GM19238 (cell line): ENCODE measurements at regions not wholly inside any gene's neighbourhood (a gene's known extent, or its start where the extent isn't known, plus 50 kb on each side); places are given as distances from the start of the nearest gene placed in this dataset.
A peak's percentile ranks its signal among the peaks of the same experiment; 100 is the strongest.

Experiments
- DNase-seq: peaks from one replicate; pipeline ENCODE4 v3.0.0; 2011; ENCODE audit warnings: low spot score; ENCODE audit not compliant: insufficient read length

DNA sequence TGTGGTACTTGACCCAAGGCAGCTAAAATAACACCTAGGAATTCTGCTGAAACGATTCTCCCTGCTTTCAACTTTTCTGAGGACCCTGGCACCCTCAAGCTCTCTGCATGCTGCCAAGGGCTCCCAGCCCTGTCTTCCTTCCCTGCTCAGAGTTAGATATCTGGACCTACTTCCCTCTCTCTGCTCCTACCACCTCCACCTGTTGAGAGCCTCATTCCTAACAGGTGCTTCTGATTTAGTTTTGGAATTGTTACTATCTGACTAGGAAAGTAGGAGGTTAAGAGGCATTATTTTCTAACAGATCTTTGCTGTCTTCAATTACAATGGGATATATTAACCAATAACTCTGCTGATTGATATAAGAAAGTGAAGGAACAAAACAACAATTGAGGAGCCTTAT lies 253.8 kb downstream of the FZD1 start:
- DNase-seq, result no peak

DNA sequence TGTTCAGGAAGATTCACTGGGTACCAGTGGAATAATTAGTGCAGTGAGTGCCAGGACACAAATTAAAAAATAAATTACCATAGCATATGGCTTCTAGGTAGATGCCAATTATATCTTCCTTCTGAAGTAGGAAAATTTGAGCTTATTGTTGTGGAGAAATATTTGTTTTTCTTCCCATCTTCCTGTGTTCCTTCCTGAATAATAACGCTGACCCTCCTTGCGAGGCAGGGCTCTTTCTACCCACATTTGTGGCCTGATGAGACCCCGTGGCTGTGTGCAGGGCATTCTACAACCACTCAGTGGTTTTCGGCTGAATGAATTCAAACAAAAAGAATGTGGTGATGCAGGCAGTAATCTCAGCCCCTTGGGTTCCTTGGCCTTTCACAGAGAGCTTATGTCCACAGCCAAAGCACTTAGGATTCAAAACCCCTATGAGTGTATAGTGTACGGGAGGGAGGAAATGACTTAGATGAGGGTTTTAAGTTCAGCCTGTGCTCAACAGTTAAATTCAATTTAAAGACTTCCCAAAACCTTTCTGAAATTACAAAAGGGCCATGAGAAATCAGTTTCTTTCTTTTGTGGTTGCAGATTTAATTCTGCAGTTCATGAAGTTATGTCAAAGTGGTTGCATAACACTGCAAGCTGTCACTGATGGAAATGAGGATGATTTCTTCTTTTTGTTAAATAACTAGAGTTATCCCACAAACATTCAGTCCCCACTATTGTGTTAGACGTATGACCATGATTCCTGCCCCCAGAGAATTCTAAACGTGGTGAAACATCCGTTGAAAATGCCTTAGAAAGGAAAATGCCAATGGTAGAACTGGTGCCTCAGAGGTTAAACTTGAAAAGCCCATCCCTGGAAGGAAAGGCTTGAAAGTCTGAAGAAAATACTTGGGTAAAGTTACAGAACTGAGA lies 255.3 kb downstream of the FZD1 start:
- DNase-seq, result no peak

DNA sequence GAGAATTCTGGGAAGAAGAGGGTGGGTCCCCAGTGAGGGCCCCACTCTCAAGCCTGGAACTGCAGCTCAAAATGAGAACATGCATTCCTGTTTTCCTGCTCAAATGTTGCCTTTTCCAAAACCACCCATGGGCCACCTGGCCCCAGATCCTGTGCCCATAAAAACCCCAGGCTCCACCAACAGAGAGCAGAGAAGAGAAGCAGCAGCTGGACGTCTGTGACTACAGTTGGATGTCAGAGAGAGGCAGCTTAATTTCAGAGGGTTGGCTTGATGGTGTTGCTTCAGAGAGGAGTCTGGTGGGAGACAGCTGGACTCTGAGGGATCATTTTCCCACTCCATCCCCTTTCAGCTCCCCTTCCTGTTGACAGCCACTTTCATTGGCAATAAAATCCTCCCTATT lies 256.4 kb downstream of the FZD1 start:
- no peak for DNase-seq

DNA sequence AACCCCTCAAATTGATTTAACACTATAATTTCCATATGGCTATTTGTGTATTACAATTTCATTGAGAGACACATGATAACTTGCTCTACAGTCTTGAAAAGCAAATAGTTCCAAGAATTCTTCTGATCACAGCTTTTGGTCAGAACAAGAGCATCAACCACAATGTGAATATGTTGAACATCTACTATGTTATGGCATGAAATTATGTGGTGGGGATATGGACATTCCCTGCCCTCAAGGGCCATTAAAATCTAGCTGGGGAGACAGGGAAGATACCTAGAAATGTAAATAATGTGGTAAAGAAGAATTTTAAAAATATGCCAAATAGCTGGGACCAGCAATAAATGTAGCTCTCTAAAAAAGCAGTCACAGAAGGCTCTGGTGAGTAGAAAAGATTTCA lies 262.2 kb downstream of the FZD1 start:
- no peak for DNase-seq

DNA sequence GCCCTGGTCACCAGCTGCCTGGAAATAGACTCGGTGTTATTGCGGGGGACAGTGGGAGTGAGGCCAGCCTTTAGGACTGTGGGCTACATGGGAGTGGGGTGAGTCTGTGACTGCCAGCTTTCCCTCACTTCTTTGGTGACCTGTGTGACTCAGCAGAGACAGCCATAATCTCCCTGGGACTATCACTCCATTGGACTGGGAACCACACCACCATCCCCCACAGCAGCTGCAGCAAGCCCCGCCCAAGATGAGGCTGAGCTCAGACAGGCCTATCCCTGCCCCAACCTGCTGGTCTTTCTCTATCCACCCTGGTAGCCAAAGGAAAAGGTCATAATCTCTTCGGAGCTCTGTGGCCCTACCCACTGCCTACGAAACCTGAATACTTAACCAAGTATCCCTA lies 263.2 kb downstream of the FZD1 start:
- DNase-seq, result no peak

DNA sequence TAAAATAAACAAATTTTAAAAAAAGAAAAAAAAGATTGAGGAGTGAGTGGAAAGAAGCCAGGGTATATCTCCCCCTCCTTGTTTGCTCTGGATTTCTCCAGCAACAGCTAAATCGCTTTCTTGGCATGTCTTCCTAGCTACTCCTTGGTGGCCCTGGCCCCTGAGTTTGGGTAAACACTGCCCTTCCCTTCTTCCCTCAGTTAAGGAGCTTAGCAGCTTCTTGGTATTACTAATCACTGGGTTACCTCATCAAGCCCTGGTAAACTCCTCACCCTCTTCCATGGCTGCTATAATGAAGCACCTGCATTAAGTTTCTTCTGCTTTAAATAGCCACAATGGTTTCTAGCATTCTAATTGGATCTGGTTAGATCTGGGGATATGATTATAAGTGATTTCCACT lies 269.8 kb downstream of the FZD1 start:
- no peak for DNase-seq

DNA sequence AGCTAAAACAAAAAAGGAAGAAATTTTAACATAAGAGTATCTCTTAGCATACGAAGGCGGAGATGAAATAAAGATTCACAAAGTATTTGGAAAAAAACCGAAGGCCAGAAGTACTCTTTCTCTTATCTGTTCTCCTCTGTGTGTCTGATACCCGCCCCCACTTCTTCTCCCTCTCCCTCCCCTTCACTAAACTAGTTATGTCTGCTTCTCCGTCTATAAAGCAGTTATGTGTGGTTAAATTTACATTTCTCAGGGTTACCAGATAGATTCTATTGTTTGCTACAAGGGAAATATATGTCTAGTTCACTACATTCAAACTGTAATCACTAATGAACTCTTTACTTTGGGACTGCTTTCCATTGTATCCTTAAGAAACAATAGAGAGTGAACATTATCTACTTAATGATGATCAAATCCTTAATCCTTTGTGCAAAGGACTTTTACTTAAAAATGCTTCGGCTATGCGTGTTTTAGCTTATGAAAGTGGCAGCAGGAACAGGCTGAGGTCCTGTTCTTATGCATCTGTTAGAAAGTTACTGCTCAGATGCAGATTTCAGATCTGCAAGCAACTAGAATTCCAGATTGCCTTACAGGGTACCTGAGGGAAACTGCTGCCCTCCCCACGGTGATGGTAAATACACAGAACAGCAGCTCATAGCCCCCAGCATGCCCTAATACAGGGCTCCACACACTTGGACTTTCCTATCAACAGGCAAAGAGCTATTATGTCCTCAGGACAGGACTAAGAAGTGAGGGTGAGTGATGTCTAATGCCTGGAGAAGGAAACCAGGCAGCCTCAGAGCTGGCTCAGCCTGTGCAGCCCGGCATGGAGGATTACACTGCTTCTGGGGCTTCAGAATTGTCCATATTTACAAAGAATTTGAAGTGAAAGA lies 273.3 kb downstream of the FZD1 start:
- DNase-seq, result no peak

DNA sequence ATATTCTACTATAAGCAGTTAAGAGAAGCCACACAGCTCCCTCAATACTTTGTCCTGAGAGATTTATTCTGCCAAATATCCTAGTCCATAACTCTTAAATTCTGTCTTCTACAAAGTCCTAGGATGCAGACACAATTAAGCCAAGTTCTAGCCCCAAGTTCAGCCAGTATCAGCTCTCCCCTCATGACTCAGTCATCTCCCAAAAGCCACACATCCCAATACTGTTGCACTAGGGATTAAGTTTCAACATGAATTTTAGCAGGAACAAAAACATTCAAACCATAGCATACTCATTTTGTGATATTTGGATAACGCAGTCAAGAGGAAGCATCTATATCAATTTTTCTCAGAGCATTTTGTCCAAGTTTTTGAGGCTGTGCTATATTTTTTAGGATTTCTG lies 277.4 kb downstream of the FZD1 start:
- DNase-seq, result no peak

DNA sequence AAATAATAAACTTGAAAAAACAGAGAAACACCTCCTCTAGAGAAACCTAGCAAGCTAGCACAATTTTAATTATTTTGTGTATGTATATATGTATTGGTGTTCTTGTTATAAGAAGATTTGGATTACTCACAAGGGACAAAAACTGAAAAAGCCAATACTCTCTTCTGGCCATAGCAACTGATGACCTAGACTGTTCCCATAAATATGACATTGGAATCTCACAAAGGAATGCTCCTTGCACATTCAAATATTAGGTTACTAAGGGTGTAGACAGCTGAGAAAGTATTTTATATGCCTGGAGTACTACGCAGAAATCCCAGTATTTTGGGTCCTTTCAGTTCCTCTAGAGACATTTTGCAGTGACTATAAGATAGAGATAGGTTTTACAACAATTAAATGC lies 279.4 kb downstream of the FZD1 start:
- DNase-seq, result no peak

DNA sequence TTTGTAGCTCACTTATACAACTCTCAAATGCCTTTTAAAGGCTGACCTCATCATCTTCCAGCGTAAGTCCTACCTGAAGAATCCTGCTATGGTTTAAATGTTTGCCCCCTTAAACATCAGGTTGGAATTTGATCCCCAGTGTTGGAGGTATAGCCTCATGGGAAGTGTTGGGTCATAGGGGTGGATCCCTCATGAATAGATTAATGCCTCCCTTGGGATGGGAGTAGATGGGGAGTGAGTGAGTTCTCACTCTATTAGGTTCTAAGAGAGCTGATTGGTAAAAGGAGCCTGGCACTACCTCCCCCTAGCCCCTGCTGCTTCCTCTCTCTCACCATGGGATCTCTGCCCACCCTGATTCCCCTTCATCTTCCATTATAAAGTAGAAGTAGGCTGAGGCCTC lies 285.6 kb downstream of the FZD1 start:
- DNase-seq, result no peak

DNA sequence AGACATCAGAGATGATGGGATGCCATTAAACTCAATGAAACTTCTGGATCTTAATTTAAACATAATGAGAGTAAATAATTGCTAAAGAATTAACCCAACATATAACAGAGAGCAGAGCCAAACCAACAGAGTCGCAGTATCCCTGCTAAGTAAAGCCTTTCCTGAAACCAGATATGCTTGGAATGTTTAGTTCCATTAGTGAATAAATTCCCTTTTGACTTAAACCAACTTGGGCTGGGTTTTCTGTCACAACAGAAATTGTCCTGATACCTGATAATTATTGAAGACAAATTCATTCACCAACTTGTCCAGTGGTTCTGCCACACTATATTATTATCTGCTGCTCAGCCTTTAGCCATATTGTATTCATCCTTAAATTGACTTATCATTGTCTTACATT lies 286.7 kb downstream of the FZD1 start:
- DNase-seq, result no peak

DNA sequence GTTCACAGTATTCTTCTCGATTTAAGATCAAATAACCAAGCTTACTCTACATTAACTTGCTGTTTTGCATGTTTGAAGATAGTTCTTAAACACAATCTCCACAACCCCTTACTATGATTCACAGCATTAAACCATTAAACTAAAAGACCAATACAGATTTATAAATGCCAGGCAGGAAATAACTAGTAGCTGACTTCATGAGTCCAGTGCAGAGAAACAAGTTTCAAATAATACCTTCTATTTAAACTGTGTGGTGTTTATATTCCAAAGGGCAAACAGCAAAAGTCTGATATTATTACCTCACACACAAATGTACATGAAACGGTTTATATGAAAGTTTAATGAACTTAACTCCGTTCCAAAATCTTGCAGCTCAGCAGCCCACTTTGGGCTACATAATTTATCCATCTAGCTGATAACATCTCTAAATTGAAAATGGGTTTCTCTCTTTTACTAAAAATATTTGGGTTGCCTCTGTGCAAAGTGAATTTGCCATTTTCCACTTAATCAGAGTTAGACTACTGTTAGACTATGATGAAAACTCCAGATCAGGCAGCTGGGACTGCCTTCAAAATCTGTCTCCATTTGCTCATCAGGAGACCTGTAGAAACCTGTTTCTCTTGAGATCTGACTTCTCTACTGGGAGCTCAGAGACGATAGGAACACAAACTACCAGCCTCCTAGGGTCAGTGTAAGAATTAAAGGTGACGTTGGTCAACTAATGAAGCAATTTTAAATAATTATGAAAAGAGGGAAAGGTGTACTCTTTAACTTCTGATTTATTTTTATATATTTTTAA lies 287.3 kb downstream of the FZD1 start:
- DNase-seq, result no peak

DNA sequence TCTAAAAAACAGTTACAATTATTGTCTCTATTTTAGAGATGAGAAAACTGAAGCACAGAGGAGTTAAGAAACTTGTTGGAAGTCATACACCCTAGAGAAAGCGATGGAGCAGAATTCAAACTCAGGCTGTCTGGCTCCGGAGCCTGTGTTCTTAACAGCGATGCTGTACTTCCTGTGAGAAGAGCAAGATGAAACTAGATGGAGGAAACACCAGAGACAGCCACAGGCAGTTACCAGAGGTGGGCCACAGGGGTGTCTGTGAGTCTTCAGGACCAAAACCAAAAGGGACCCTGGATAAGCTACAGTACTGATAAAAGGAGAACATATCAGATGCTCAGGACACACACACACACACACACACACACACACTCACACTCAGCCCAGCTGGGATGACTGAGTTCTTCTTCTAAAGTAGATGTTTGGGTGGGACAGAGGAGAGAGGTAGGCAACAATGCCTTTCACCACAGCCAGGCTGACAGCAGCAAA lies 289.2 kb downstream of the FZD1 start:
- no peak for DNase-seq

DNA sequence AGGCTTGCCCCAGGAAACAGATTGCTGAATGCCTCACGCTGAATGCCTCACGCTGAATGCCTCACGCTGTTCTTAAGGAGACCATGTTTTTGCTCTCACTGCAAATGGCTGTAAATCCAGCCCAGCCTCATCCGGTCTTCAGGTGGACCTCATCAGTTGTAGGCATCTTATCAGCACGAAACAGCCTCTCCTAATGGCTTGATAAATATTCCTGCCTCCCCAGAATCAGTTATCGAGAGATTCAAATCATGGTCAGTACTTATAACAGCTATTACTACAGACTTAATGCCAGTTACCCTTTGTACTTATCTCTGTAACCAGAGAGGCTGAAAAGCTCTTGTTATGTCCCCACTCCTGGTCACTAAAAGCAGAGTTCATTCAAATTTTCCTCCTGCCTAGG lies 290.6 kb downstream of the FZD1 start:
- no peak for DNase-seq

DNA sequence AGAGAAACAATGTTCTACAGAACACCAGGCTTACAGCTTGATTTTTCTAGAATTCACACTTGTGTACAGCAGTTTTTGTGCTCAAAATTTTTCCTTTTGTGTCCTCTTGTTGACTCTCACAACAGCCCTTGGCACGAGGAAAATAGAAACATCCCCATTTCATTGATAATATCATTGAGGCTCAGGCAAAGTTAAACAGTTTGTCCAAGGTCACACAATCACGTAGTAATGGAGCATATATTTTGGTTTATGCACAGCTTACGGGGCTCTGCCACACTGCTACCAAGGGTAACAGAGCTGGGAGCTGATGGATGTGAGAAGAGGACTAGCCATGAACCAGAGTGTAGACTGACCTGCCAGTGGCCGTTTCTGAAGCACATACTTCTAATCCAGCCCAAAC lies 292.0 kb downstream of the FZD1 start:
- no peak for DNase-seq

DNA sequence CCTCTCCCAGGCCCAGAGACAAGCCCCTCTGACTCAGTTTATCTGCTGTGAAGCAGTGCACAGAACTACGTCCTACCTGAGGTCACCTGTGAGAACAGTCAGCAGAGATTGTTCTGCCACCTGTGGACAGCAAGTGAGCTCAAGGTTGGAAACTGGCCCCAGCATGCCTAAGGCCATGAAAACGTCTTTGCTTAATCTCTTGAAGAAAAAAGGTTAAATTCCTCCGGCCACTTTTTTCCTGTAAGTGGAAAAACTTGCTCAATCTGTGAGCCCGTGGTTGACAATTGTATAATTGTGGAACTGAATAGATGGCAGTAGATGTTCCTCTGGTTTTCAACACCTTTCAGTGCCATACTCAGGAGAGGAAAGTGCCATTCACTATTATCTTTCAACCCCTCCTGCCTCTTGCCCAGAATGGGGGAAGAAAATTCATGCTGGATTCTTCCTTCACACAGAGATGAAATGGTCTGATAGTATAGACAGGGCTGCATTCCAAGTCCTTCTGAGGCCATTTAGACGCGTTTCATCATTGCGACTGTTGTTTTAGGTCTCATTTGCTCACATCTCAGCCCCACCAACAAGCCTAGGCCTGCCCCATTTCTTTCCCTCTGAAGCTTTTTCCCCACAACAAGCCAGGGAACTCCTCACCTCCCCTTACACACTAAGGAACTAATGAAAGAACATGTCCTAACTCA lies 292.9 kb downstream of the FZD1 start:
- no peak for DNase-seq

DNA sequence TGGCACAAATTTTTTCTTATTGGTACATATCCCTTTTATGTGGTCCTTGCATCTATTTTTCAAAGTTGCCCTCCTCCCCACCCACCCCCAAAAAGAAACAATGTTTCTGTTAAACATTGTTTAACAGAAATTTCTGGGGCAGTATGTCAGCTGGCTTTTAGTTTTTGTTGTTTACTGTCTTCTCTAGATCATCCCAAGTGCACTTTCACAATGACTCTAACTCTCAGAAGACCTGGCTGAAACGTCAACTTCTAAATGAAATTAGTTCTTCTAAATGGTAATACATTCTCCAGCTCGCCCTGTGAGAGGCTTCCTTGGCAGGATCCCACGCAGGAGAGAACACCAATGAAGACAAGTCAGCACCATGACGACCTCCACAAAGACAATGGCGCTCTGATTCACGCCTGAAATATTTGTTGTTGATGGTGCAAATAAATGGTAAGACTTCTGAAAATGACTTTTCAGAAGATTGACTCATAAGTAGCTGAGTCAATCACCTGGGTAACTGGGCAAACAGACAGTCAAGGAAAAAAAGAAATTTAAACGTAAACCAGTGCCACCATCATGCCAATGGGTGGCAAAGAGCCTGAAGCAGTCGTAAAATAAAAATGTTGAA lies 293.7 kb downstream of the FZD1 start:
- DNase-seq, result peak; percentile 4

DNA sequence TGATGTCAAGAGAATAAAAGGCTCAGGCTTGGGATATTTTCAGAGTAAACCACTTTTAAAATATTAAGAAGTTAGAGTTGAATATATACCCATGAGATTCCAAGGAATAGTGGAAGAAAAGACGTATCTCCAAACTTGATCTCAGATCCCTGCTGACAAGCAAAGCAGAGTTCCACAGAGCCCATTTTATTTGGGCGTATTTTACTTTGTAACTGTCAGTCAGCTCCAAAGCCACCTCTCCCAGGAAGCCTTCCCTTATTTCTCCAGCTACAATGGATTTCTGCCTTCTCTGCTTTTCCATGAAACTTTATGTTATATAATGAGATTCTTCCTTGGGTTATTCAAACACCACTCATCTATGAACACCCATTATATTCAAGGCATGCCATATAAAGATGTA lies 295.7 kb downstream of the FZD1 start:
- no peak for DNase-seq

DNA sequence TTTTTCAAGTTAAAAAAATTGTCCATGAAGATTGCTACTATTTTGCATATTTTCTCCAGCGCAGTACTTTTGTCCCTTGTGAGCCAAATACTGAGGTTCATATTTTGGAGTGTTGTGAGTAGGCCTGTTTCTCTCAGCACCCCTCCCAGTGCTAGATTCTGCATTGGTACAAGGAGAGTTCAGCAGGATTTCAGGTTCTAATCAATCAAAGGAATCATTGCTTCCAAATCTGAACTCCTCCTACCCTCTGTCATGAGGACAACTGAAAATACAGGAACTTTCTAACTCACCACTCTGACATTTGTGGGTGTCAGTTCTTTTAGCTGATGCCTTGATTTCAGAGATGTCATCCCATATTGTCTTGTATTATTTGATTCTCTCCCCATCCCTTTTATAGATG lies 299.9 kb downstream of the FZD1 start:
- no peak for DNase-seq

DNA sequence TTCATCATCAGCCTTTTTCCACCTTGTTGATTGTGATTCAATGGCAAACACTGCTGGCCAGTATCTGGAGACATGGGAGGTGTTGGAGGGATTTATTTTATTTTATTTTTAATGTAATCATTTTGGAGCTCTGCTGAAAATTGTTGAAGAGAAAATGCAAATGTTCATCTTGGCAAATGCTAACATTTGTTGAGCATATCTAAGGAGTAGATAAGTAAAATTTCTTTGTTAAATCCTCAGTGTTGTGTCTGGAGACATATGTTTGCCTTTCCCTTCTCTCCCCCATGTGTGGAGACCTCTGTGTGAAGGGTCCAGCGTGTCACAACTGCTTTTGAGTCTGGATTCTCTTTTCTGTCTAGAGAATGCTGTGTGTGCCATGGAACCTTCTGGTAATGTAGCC lies 300.3 kb downstream of the FZD1 start:
- no peak for DNase-seq
